CD8-positive, alpha-beta memory T cell (primary cell): ENCODE measurements at regions not wholly inside any gene's neighbourhood (a gene's known extent, or its start where the extent isn't known, plus 50 kb on each side); places are given as distances from the start of the nearest gene placed in this dataset.

Source experiments
- CTCF ChIA-PET: fragments of 350-600 bp; sonication (Branson Sonifier 250); formaldehyde crosslinking; loops from one replicate; lab custom pipeline; 2021; ENCODE audit warnings: antibody characterized with exemption; lab: Charles Lee
- POLR2A ChIA-PET: fragments of 350-600 bp; sonication (Branson Sonifier 250); formaldehyde crosslinking; loops from one replicate; lab custom pipeline; 2021; ENCODE audit warnings: antibody characterized with exemption; lab: Charles Lee
- DNase-seq, 5 donors: peaks; one replicate each; pipeline versions ENCODE4 v3.0.0 to v3.0.0-alpha.2; 2020 to 2022; ENCODE audit warnings: mixed read lengths in 1 of 5
- H3K27ac ChIP-seq: one replicate; pipeline ENCODE4 v1.7.0; 2013; ENCODE audit warnings: low read depth, mild to moderate bottlenecking, low read length, moderate library complexity
- H3K27me3 ChIP-seq: 2 replicates; pipeline ENCODE4 v1.7.0; 2013; ENCODE audit warnings: low read length, mild to moderate bottlenecking; ENCODE audit not compliant: insufficient read depth, poor library complexity, severe bottlenecking
- H3K36me3 ChIP-seq: 2 replicates; pipeline ENCODE4 v1.7.0; 2013; ENCODE audit warnings: mild to moderate bottlenecking, low read length, moderate library complexity; ENCODE audit not compliant: insufficient read depth
- H3K4me1 ChIP-seq: 2 replicates; pipeline ENCODE4 v1.7.0; 2013; ENCODE audit warnings: mild to moderate bottlenecking, low read length, moderate library complexity; ENCODE audit not compliant: insufficient read depth
- H3K4me3 ChIP-seq: 2 replicates; pipeline ENCODE4 v1.7.0; 2013; ENCODE audit warnings: mild to moderate bottlenecking, low read length
- H3K9me3 ChIP-seq: 2 replicates; pipeline ENCODE4 v1.7.0; 2013; ENCODE audit warnings: mild to moderate bottlenecking, low read length
- H3K27ac Mint-ChIP-seq, 8 donors: one replicate each; pipeline ENCODE4 v1.8.0; 2020 to 2021; ENCODE audit warnings: mixed read lengths in 8 of 8, mild to moderate bottlenecking in 6 of 8, inconsistent platforms in 3 of 8, moderate library complexity in 3 of 8
- H3K27me3 Mint-ChIP-seq, 2 donors: one replicate each; pipeline ENCODE4 v1.8.0; 2020 to 2021; ENCODE audit warnings: mixed read lengths in 2 of 2, mild to moderate bottlenecking in 1 of 2, moderate library complexity in 1 of 2
- H3K36me3 Mint-ChIP-seq, 3 donors: one replicate each; pipeline ENCODE4 v1.8.0; 2020 to 2021; ENCODE audit warnings: mixed read lengths in 3 of 3, inconsistent platforms in 1 of 3, mild to moderate bottlenecking in 1 of 3
- H3K4me1 Mint-ChIP-seq, 3 donors: one replicate each; pipeline ENCODE4 v1.8.0; 2020 to 2021; ENCODE audit warnings: mixed read lengths in 3 of 3, inconsistent platforms in 1 of 3, mild to moderate bottlenecking in 1 of 3
- H3K4me3 Mint-ChIP-seq, 7 donors: one replicate each; pipeline ENCODE4 v1.8.0; 2020 to 2021; ENCODE audit warnings: mixed read lengths in 7 of 7, mild to moderate bottlenecking in 6 of 7, moderate library complexity in 4 of 7, inconsistent platforms in 2 of 7
- H3K9me3 Mint-ChIP-seq, 5 donors: one replicate each; pipeline ENCODE4 v1.8.0; 2020 to 2022; ENCODE audit warnings: mixed read lengths in 5 of 5, mild to moderate bottlenecking in 3 of 5, moderate library complexity in 2 of 5, inconsistent platforms in 1 of 5

DNA sequence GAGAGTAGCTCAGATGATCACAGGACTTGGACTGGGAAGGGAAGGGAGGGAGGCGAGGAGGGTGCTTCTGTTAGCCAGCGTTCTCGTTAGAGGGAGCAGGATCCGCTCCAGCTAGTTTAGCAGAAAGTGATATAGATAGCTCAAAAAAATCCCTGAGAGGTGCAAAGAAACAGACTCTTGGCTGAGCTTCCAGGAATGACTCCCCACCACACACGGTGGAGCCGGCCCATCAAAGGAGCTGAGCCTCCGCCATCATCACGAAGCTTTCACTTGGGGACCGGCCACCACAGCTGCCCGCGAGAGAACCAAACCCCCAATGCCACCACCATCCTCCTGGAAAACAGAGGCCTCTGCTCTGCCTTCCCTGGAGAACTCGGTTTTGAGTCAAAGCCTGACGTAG lies 124.6 kb upstream of the BCL2L14 start:
- H3K27me3 Mint-ChIP-seq, result peaks cover 4 to 16% of the 10 kb centered on the region in 2 donors
- Histone ChIP-seq H3K27ac (no peak overlapping the region), H3K27me3 (no peaks in the 10 kb centered on the region), H3K9me3 (no peaks in the 10 kb centered on the region), H3K4me3 (no peak overlapping the region), H3K36me3 (no peaks in the 10 kb centered on the region), H3K4me1 (no peaks in the 10 kb centered on the region)
- ChIA-PET CTCF (no interaction called here), POLR2A (no interaction called here)
- no peak for DNase-seq
- peaks cover 0 to 5% (median 0%) of the 10 kb centered on the region in 3 donors for H3K36me3 Mint-ChIP-seq
- H3K4me3 Mint-ChIP-seq, result no peak overlapping the region
- H3K27ac Mint-ChIP-seq, result peak overlapping the region in 1 of 8 donors; percentile 91
- no peaks in the 10 kb centered on the region for H3K9me3 Mint-ChIP-seq
- peaks cover 4 to 6% (median 6%) of the 10 kb centered on the region in 3 donors for H3K4me1 Mint-ChIP-seq

DNA sequence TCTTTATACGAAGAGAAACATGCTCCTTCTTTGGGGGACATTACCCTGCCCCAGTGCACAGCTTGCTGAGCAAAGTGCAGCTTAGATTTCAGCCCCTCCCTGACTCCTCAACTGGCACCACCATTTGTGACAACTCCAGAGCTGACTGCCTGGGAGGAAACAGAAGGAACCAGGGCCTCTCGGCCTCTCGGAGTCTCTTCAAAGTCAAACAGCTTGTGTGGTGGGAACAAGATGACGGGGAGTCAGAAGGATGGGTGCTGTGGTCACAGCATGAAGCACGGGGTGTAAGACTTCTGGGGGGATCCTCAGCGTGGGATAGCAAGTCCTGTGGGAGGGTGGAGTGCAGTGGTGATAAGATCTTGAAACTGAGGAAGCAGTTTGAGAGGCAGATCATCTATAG lies 123.5 kb upstream of the BCL2L14 start:
- no peaks in the 10 kb centered on the region for H3K36me3 ChIP-seq
- H3K9me3 ChIP-seq, result no peaks in the 10 kb centered on the region
- CTCF ChIA-PET, result interaction anchor here (1.7 kb wide), 1 partner anchor 17 kb away, joined by 5 read pairs; no protein-coding TSS in a partner anchor
- H3K9me3 Mint-ChIP-seq, result no peaks in the 10 kb centered on the region
- peak overlapping the region in 2 of 8 donors; percentile 47 to 68 for H3K27ac Mint-ChIP-seq
- no peak for DNase-seq
- H3K36me3 Mint-ChIP-seq, result peaks cover 0 to 5% (median 0%) of the 10 kb centered on the region in 3 donors
- H3K27me3 Mint-ChIP-seq, result peaks cover 4 to 16% of the 10 kb centered on the region in 2 donors
- POLR2A ChIA-PET, result no interaction called here
- no peaks in the 10 kb centered on the region for H3K27me3 ChIP-seq
- no peak overlapping the region for H3K4me3 Mint-ChIP-seq
- peaks cover 4 to 6% (median 6%) of the 10 kb centered on the region in 3 donors for H3K4me1 Mint-ChIP-seq
- H3K4me1 ChIP-seq, result no peaks in the 10 kb centered on the region
- no peak overlapping the region for H3K4me3 ChIP-seq
- H3K27ac ChIP-seq, result no peak overlapping the region

DNA sequence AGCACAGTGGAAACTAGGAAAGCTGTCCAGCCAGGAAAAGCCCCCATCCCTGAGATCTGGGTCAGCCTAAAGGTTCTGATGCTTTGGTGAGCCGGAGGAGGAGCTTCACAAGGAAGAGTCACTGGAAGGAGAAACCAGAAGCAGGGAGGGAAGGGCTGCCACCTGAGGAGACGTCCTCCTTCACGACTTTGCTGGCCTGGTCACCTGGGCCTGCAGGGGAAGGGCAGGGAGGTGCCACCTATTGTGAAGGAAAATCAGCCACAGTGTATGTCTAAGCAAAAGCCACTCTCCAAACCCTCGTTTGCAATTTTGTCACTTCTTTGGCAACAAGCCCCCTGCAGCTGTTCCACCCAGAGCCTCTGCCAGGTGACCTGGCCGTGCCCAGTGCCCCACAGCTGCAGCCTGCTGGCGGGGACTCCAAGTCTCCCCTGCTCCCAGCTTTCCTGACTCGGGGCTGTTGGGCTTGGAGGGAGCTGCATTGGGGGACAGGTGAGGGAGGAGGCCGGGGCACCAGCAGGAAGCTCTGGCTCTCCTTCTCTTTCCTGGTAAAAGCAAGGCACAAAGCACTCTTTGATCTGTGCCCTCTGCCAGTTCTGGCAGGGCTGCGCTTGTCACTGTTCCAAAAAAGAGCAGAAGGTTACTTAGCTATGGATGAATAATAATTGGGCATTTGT lies 120.9 kb upstream of the BCL2L14 start:
- Histone ChIP-seq H3K36me3 (no peaks in the 10 kb centered on the region), H3K27me3 (no peaks in the 10 kb centered on the region), H3K4me1 (no peaks in the 10 kb centered on the region), H3K4me3 (no peak overlapping the region), H3K9me3 (no peaks in the 10 kb centered on the region), H3K27ac (no peak overlapping the region)
- ChIA-PET POLR2A (no interaction called here), CTCF (interaction anchor here (1.3 kb wide), 1 partner anchor 83 kb away, joined by 4 read pairs; no protein-coding TSS in a partner anchor)
- DNase-seq, result no peak
- H3K4me3 Mint-ChIP-seq, result no peak overlapping the region
- no peaks in the 10 kb centered on the region for H3K36me3 Mint-ChIP-seq
- H3K4me1 Mint-ChIP-seq, result peaks cover 15 to 21% (median 16%) of the 10 kb centered on the region in 3 donors
- H3K27me3 Mint-ChIP-seq, result peaks cover 7 to 12% of the 10 kb centered on the region in 2 donors
- no peaks in the 10 kb centered on the region for H3K9me3 Mint-ChIP-seq
- H3K27ac Mint-ChIP-seq, result peak overlapping the region in 1 of 8 donors; percentile 48

DNA sequence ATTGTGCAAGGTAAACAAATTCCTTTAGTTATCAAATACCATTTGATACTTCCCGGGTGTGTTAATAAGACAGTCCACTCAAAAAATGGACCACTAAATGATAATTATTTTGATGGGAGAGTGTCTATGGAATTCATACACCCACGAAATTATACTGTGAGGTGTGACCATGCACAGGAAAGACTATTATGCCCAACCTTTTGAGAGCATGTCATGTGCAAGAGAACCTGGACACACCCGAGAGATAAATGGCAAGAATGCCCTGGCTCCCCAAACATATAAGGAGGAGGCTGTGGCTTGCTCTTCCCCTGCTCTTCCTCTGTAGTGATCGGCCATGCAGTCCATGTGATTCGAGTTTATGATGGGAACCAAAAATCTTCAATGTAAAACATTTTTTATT lies 119.5 kb upstream of the BCL2L14 start:
- CTCF ChIA-PET, result no interaction called here

DNA sequence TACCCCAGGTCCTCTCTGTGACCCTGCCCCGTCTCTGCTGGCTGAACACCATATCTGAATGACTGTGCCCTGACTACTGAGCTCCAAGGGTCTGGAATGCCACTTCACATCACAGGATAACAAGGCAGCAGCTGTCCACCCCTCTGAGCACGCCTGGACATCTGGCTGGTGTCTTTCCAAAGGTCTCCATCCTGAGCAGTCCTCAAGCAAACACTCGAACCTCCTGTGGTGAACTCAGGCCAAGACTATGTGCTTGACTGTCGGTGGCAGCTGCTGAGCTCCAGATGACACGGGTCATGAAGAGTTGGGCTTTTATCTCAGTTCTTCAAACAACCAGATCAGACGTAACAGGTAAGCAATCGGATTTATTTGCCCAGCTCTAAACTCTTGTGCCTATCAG lies 117.2 kb upstream of the BCL2L14 start:
- Mint-ChIP-seq H3K9me3 (no peaks in the 10 kb centered on the region), H3K4me3 (peak overlapping the region in 1 of 7 donors; percentile 41), H3K27me3 (peaks cover 3 to 7% of the 10 kb centered on the region in 2 donors), H3K36me3 (no peaks in the 10 kb centered on the region), H3K4me1 (peaks cover 14 to 24% (median 16%) of the 10 kb centered on the region in 3 donors), H3K27ac (no peak overlapping the region)
- CTCF ChIA-PET, result interaction anchor here (1.0 kb wide), 1 partner anchor 56 kb away, joined by 3 read pairs; no protein-coding TSS in a partner anchor
- no peaks in the 10 kb centered on the region for H3K9me3 ChIP-seq
- H3K27me3 ChIP-seq, result no peaks in the 10 kb centered on the region
- no peak for DNase-seq
- no peak overlapping the region for H3K27ac ChIP-seq
- H3K4me3 ChIP-seq, result no peak overlapping the region
- no peaks in the 10 kb centered on the region for H3K36me3 ChIP-seq
- POLR2A ChIA-PET, result no interaction called here
- H3K4me1 ChIP-seq, result no peaks in the 10 kb centered on the region

More for the DNA sequence above, 119.5 kb upstream of the BCL2L14 start:
- Histone ChIP-seq H3K27ac (no peak overlapping the region), H3K36me3 (no peaks in the 10 kb centered on the region), H3K4me1 (no peaks in the 10 kb centered on the region), H3K4me3 (no peak overlapping the region), H3K9me3 (no peaks in the 10 kb centered on the region), H3K27me3 (no peaks in the 10 kb centered on the region)
- H3K4me3 Mint-ChIP-seq, result no peak overlapping the region
- peaks cover 8% of the 10 kb centered on the region in 2 donors for H3K27me3 Mint-ChIP-seq
- H3K4me1 Mint-ChIP-seq, result peaks cover 16 to 22% (median 16%) of the 10 kb centered on the region in 3 donors
- H3K27ac Mint-ChIP-seq, result no peak overlapping the region
- POLR2A ChIA-PET, result no interaction called here
- H3K36me3 Mint-ChIP-seq, result no peaks in the 10 kb centered on the region
- no peak for DNase-seq
- no peaks in the 10 kb centered on the region for H3K9me3 Mint-ChIP-seq

DNA sequence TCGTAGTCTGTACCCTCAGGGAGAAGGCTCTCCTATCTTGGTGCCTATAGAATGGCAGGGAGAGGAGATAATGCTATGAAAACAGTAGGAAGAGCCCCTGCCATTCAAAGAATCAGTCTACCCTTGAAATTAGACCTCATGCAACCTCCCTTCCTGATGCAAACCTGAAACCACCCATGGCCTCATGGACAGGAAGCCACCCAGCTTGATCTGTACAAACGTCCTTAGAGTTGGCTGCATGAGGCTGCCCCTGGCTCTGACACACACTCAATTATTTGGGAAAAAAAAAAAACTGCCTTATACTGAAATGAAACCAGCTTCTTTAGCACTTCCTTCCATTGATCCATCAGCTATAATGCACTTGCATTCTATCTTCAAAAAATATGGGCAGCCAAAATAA lies 116.6 kb upstream of the BCL2L14 start:
- no peaks in the 10 kb centered on the region for H3K36me3 Mint-ChIP-seq
- no peaks in the 10 kb centered on the region for H3K36me3 ChIP-seq
- no peak for DNase-seq
- no peaks in the 10 kb centered on the region for H3K9me3 Mint-ChIP-seq
- no peaks in the 10 kb centered on the region for H3K4me1 ChIP-seq
- ChIA-PET CTCF (no interaction called here), POLR2A (no interaction called here)
- peak overlapping the region in 1 of 8 donors; percentile 10 for H3K27ac Mint-ChIP-seq
- H3K4me3 ChIP-seq, result no peak overlapping the region
- peaks cover 19 to 30% (median 23%) of the 10 kb centered on the region in 3 donors for H3K4me1 Mint-ChIP-seq
- H3K27ac ChIP-seq, result no peak overlapping the region
- peaks cover under 1 to 5% of the 10 kb centered on the region in 2 donors for H3K27me3 Mint-ChIP-seq
- H3K9me3 ChIP-seq, result no peaks in the 10 kb centered on the region
- no peak overlapping the region for H3K4me3 Mint-ChIP-seq
- no peaks in the 10 kb centered on the region for H3K27me3 ChIP-seq

DNA sequence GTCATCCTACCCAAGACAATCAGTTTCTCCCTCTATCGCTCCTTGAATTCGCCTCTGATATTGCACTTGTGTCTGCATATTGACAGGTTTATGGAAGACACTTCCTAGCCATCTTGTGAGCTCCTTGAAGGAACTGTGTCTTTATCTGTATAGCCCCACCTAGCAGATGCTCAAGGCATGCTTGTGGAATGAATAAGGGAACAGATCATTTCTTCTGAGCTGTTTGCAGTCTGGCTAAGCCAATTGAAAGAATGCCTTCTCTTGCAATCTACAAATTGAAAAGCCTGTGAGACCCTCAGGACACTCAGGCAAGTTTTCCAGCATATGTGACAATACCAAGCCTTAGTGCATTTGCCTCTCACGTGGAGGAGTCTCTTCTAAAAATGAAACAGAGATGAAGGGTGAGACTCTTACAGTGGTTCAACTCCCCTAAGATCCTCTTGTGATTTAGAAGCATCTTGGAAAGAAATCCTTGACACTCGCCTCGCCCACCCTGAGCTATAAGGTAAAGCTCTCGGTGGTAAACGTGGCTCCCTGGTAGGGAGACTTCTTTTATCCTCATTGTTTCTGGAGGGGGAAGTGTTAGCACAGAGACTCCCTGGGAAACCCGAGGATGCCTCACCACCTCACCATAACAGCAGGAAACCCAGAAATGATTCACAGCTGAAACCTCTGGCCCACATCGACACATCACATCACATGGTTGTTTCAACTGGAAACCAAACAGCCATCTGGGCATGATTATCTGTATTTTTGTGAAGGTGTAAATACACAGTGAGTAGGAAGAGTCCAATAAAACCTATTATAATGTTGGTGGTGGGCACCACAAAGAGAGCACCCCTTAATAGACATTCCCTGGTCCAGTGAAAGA lies 112.3 kb upstream of the BCL2L14 start:
- DNase-seq, result no peak
- no peaks in the 10 kb centered on the region for H3K9me3 Mint-ChIP-seq
- CTCF ChIA-PET, result no interaction called here
- Histone ChIP-seq H3K36me3 (no peaks in the 10 kb centered on the region), H3K9me3 (no peaks in the 10 kb centered on the region), H3K27me3 (no peaks in the 10 kb centered on the region), H3K4me1 (no peaks in the 10 kb centered on the region), H3K27ac (no peak overlapping the region), H3K4me3 (no peak overlapping the region)
- peaks cover 0 to 5% (median 0%) of the 10 kb centered on the region in 3 donors for H3K36me3 Mint-ChIP-seq
- H3K27me3 Mint-ChIP-seq, result peaks cover 0 to 4% of the 10 kb centered on the region in 2 donors
- peak overlapping the region in 6 of 8 donors; percentile 11 to 79 (median 59) for H3K27ac Mint-ChIP-seq
- peaks cover 20 to 31% (median 24%) of the 10 kb centered on the region in 3 donors for H3K4me1 Mint-ChIP-seq
- H3K4me3 Mint-ChIP-seq, result peak overlapping the region in 3 of 7 donors; percentile 5 to 39 (median 29)
- POLR2A ChIA-PET, result no interaction called here
